ENCODE measurements at regions not wholly inside any gene's neighbourhood (a gene's known extent, or its start where the extent isn't known, plus 50 kb on each side); places are given as distances from the start of the nearest gene placed in this dataset.
"Not testable (repeated sequence)": the region's sequence is repeated elsewhere in the genome, so short reads cannot be mapped to it uniquely, and the experiment has no call there.

DNA sequence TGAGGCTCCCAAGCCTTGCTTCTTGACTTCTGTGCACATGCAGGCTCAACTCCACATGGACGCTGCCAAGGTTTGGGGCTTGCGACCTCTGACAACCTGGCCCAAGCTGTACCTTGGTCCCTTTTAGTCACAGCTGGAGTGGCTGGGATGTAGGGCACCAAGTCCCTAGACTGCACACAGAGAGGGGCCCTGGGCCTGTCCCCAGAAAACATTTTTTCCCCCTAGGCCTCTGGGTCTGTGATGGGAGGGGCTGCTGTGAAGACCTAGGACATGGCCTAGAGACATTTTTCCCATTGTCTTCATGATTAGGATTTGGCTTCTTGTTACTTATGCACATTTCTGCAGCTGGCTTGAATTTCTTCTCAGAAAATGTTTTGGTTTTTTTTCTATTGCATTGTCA lies 430.1 kb upstream of the ZNG1F start:
- DNase-seq (ENCODE audit: low spot score), result not testable (repeated sequence)

DNA sequence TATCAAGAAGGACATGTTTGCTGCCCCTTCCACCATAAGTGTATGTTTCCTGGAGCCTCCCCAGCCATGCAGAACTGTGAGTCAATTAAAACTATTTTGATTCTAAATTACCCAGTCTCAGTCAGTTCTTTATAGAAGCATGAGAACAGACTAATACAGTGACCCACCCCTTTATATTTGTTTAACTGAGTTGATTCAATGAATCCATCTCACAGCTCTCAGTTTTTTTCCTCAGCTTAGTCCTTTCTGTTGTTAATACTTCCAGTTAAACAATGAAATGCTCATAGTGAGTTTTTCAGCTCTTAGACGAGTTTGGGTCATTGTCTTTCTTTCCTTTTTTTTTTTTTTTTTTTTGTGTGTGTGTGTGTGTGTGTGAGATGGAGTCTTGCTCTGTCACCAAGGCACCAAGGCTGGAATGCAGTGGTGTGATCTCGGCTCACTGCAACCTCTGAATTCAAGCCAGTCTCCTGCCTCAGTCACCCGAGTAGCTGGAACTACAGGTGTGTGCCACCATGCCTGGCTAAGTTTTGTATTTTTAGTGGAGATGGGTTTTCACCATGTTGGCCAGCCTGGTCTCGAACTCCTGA lies 417.9 kb upstream of the ZNG1F start:
- not testable (repeated sequence) for DNase-seq (ENCODE audit: low spot score)

DNA sequence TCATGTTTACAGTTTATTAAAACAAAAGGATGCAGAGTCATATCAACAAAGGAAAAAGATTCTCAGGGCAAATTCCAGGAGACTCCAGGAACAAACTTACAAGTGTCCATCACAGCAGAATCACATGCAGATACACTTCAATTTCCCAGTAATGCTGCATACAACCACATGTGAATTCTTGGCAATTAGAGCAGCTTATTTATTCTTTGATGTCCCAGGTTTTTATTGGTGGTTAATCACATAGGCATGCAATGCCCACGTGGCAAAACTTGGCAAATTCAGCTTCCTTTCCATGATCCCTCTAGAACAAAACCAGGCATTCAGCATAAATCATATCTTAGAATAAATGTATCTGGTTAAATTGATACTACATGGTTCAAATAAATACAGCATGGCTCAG lies 376.5 kb upstream of the ZNG1F start:
- DNase-seq (ENCODE audit: low spot score), result not testable (repeated sequence)

Data from hematopoietic multipotent progenitor cell treated with erythropoietin and hydrocortisone succinate and interleukin-3 and kit ligand, for 17 days (in vitro differentiated cells).